ENCODE measurements at regions not wholly inside any gene's neighbourhood (a gene's known extent, or its start where the extent isn't known, plus 50 kb on each side); places are given as distances from the start of the nearest gene placed in this dataset.
A peak's percentile ranks its signal among the peaks of the same experiment; 100 is the strongest.

DNA sequence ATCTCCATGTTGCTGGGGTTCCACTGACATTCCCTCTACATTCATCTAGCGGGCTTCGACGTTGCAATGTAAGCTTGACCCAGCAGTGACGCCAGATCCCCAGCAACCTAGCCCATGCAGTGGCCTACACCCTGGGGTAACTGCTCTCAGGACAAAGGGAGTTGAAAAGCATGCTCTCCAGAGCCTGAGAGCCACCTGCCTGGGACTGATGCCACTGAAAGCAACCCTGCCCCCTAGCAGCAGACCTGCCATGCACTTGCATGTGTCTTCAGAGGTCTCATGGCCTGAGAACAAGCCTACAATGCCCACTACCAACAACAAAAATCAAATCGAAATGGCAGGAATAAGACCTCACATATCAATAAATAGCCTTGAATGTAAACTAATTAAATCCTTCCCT, 330.3 kb downstream of the TRIM36 start:
- DNase-seq (ENCODE audit: low read depth), result no peak
- H3K4me3 ChIP-seq (ENCODE audit: control insufficient read depth, low read depth, low read length), result no peak overlapping the region
- TF ChIP-seq, protein P1, sequence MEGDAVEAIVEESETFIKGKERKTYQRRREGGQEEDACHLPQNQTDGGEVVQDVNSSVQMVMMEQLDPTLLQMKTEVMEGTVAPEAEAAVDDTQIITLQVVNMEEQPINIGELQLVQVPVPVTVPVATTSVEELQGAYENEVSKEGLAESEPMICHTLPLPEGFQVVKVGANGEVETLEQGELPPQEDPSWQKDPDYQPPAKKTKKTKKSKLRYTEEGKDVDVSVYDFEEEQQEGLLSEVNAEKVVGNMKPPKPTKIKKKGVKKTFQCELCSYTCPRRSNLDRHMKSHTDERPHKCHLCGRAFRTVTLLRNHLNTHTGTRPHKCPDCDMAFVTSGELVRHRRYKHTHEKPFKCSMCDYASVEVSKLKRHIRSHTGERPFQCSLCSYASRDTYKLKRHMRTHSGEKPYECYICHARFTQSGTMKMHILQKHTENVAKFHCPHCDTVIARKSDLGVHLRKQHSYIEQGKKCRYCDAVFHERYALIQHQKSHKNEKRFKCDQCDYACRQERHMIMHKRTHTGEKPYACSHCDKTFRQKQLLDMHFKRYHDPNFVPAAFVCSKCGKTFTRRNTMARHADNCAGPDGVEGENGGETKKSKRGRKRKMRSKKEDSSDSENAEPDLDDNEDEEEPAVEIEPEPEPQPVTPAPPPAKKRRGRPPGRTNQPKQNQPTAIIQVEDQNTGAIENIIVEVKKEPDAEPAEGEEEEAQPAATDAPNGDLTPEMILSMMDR (conservative IDR thresholded peaks at IDR 0.05; ENCODE audit: control insufficient read depth, insufficient read depth, low read depth, low read length), result no peak

DNA sequence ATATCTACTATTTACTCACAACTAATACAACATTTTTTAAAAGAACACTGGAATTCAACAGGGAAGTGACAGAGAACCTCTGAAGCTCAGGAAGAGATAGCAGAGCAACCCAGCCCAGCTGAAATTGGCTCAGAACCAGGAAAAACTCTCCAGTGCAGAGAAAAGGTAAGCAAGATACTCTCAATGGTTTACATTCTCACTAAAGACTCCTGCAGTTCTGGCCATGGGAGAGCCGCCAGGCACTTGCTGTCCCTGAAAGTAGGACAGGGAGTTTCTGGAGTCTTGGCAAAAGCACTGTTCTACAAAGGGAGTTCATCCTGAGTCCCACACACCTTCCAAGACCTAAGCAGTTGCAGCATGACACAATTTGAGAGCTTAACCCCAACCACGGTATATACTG, 330.8 kb downstream of the TRIM36 start:
- no peak for DNase-seq (ENCODE audit: low read depth)
- no peak overlapping the region for H3K4me3 ChIP-seq (ENCODE audit: control insufficient read depth, low read depth, low read length)
- TF ChIP-seq, protein P1 (conservative IDR thresholded peaks at IDR 0.05; ENCODE audit: control insufficient read depth, insufficient read depth, low read depth, low read length), result no peak

DNA sequence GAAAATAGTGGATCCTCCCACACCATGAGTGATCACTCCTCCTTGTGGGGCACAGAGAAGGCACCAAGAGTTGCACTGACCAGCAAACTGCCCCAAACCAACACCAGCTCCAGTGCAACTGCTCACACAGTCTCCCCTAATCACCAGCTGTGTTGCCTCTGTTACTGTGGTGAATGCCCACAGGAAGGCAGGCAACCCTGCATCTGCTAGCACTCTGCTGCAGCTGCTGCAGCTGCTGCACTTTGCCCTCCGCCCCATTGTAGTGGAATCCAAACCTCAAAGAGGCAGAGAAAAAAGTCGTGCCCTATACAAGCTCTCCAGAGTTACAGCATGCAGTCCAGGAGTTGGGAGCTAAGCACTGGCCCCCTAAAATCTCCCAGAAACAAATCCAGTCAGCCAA, 339.6 kb downstream of the TRIM36 start:
- TF ChIP-seq, protein P1 (conservative IDR thresholded peaks at IDR 0.05; ENCODE audit: control insufficient read depth, insufficient read depth, low read depth, low read length), result no peak
- no peak overlapping the region for H3K4me3 ChIP-seq (ENCODE audit: control insufficient read depth, low read depth, low read length)
- no peak for DNase-seq (ENCODE audit: low read depth)

DNA sequence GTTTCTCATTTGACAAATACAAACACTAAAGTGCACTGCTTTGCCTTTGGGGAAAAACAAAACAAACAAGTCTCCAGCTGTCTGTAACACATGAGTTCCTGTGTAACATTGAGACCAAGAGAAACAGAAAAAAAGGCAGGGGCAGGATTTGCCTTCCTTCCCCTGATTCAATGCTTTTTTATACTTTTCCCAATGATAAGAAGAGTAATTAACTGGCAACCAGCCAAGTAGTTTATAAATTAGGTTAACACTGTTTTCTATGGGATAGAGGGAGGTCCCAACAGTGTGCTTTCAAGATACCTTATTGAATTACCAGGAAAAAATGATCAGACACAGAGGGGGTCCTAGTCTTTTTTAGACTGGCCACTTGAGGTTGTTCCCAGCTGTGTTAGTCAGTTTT, 346.8 kb downstream of the TRIM36 start:
- TF ChIP-seq, protein P1 (conservative IDR thresholded peaks at IDR 0.05; ENCODE audit: control insufficient read depth, insufficient read depth, low read depth, low read length), result no peak
- DNase-seq (ENCODE audit: low read depth), result no peak
- H3K4me3 ChIP-seq (ENCODE audit: control insufficient read depth, low read depth, low read length), result no peak overlapping the region

DNA sequence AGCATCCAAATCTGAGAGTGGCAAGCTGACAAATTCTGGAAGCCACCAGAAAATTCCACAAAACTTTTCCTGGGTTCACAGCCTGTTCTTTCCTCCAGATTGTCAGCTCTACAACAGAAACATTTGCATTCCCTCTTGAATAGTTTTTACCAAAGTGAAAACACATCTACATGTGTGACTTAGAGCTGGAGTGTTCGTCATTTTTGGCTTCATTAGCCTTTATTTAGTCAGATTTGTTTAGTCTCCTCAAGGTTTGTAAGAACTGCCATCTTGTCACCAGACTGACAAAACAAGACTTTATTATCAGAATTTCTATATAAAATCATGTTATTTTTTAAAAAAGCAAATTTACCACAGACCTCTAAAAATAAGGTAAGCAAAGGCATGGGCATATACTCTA, 347.3 kb downstream of the TRIM36 start:
- TF ChIP-seq, protein P1 (conservative IDR thresholded peaks at IDR 0.05; ENCODE audit: control insufficient read depth, insufficient read depth, low read depth, low read length), result no peak
- no peak for DNase-seq (ENCODE audit: low read depth)
- H3K4me3 ChIP-seq (ENCODE audit: control insufficient read depth, low read depth, low read length), result no peak overlapping the region

DNA sequence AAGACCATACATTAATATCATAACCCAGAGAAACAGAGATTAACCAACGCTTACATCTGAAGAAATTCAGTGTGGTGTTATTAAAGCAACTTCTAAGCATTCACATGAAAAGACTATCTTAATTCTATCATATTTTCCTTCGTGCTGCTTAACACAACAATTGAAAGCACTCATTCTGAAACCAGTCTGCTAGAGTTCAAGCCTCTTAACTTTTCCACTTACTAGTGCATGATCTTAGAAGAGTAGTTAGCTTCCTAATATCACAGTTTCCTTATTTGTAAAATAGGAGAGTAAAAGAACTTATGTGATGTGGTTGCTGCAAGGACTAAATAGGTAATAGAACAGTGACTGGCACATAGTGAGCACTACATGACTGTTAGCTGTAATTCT, 379.3 kb downstream of the TRIM36 start:
- TF ChIP-seq, protein P1 (conservative IDR thresholded peaks at IDR 0.05; ENCODE audit: control insufficient read depth, insufficient read depth, low read depth, low read length), result no peak
- H3K4me3 ChIP-seq (ENCODE audit: control insufficient read depth, low read depth, low read length), result no peak overlapping the region
- DNase-seq (ENCODE audit: low read depth), result no peak

DNA sequence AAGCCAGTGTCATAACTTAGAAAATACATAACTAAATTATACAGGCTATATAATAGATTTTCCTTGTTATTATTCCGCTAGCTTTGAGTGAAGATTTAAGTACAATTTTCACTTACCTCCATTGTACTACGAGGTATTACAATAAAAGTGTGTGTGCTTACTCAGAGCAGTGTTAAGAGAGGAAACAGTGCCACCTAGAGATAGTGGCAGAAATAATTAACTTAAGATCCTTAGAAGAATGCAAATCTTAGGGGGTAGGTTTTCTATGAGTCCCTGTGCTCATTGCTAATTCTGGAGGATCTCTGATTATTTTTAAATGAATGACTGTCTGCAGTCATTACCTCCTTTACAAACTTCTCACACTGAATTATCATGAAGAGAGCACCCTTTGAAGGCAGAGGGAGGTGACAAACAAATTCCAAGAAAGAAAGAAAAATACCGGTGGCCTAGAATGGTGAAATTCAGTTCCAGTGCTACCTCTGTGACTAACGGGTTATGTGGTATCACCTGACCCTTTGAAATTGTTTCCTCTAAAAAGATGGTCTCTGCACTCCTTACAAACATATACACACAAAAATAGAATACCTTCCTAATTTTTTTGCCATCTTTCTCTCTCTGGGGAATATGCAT, 379.8 kb downstream of the TRIM36 start:
- H3K4me3 ChIP-seq (ENCODE audit: control insufficient read depth, low read depth, low read length), result no peak overlapping the region
- peak; percentile 32 for DNase-seq (ENCODE audit: low read depth)
- TF ChIP-seq, protein P1 (conservative IDR thresholded peaks at IDR 0.05; ENCODE audit: control insufficient read depth, insufficient read depth, low read depth, low read length), result peak; percentile 39

All from fibroblast of mammary gland (primary cell).